ENCODE measurements at regions not wholly inside any gene's neighbourhood (a gene's known extent, or its start where the extent isn't known, plus 50 kb on each side); places are given as distances from the start of the nearest gene placed in this dataset.

GRCh38 chr2:52345082-52345481, 1313.2 kb upstream of the NRXN1 start:
- ATAC-seq (ENCODE audit: low FRiP score in 2 of 2) (no peak), DNase-seq (no peak)
- Histone ChIP-seq H3K4me3 (no peak overlapping the region), H3K9me3 (no peaks in the 10 kb centered on the region), H3K4me1 (no peaks in the 10 kb centered on the region), H3K27me3 (no peaks in the 10 kb centered on the region), H3K27ac (no peak overlapping the region), H3K36me3 (no peaks in the 10 kb centered on the region)
- TF ChIP-seq POLR2A (IDR thresholded peaks at IDR 0.05) (no peak), CTCF (IDR thresholded peaks at IDR 0.05) (no peak)

- Histone ChIP-seq H3K4me1 (no peaks in the 10 kb centered on the region), H3K27ac (no peak overlapping the region), H3K27me3 (no peaks in the 10 kb centered on the region), H3K9me3 (no peaks in the 10 kb centered on the region), H3K4me3 (no peak overlapping the region), H3K36me3 (no peaks in the 10 kb centered on the region)
- DNase-seq (no peak), ATAC-seq (ENCODE audit: low FRiP score in 2 of 2) (no peak)
- 64 to 72% methylated on average over 2 of the region's 2 CpGs for WGBS, 2 donors
- TF ChIP-seq POLR2A (IDR thresholded peaks at IDR 0.05) (no peak), EP300 (IDR thresholded peaks at IDR 0.05) (no peak), CTCF (IDR thresholded peaks at IDR 0.05) (no peak), POLR2AphosphoS5 (IDR thresholded peaks at IDR 0.05) (no peak)
Observed at GRCh38 chr2:52343706-52344266, 1311.9 kb upstream of the NRXN1 start.

- H3K4me1 ChIP-seq = no peaks in the 10 kb centered on the region
- H3K27ac ChIP-seq = no peak overlapping the region
- H3K36me3 ChIP-seq = no peaks in the 10 kb centered on the region
- H3K27me3 ChIP-seq = no peaks in the 10 kb centered on the region
- ATAC-seq (ENCODE audit: low FRiP score in 2 of 2) = no peak
- TF ChIP-seq POLR2AphosphoS5 (IDR thresholded peaks at IDR 0.05) (no peak), POLR2A (IDR thresholded peaks at IDR 0.05) (no peak)
- DNase-seq = no peak
- no peak overlapping the region for H3K4me3 ChIP-seq
- no peaks in the 10 kb centered on the region for H3K9me3 ChIP-seq
- 74 to 94% methylated on average over 1 of the region's 1 CpG for WGBS, 2 donors
Observed at GRCh38 chr2:52343010-52343409, 1311.1 kb upstream of the NRXN1 start.

GRCh38 chr2:52342458-52342857, 1310.5 kb upstream of the NRXN1 start:
- Histone ChIP-seq H3K4me1 (no peaks in the 10 kb centered on the region), H3K27ac (no peak overlapping the region), H3K27me3 (no peaks in the 10 kb centered on the region), H3K36me3 (no peaks in the 10 kb centered on the region), H3K4me3 (no peak overlapping the region), H3K9me3 (no peaks in the 10 kb centered on the region)
- WGBS, 2 donors = 77 to 89% methylated on average over 4 of the region's 4 CpGs
- DNase-seq = no peak
- no peak for ATAC-seq (ENCODE audit: low FRiP score in 2 of 2)
- TF ChIP-seq EP300 (IDR thresholded peaks at IDR 0.05) (no peak), POLR2A (IDR thresholded peaks at IDR 0.05) (no peak), CTCF (IDR thresholded peaks at IDR 0.05) (no peak), POLR2AphosphoS5 (IDR thresholded peaks at IDR 0.05) (no peak)

GRCh38 chr2:52341732-52342131, 1309.8 kb upstream of the NRXN1 start:
- Histone ChIP-seq H3K4me1 (no peaks in the 10 kb centered on the region), H3K27ac (no peak overlapping the region), H3K27me3 (no peaks in the 10 kb centered on the region), H3K4me3 (no peak overlapping the region), H3K9me3 (no peaks in the 10 kb centered on the region), H3K36me3 (no peaks in the 10 kb centered on the region)
- ATAC-seq (ENCODE audit: low FRiP score in 2 of 2) (no peak), DNase-seq (no peak)
- no peak for TF ChIP-seq POLR2A (IDR thresholded peaks at IDR 0.05)
- TF ChIP-seq CTCF (IDR thresholded peaks at IDR 0.05) = no peak
- TF ChIP-seq EP300 (IDR thresholded peaks at IDR 0.05) = no peak
- TF ChIP-seq POLR2AphosphoS5 (IDR thresholded peaks at IDR 0.05) = no peak
- WGBS, 2 donors = 84 to 86% methylated on average over 3 of the region's 3 CpGs
